ENCODE measurements at regions not wholly inside any gene's neighbourhood (a gene's known extent, or its start where the extent isn't known, plus 50 kb on each side); places are given as distances from the start of the nearest gene placed in this dataset.

- no peak for DNase-seq (ENCODE audit: low spot score)
Observed at GRCh38 chr1:83673312-83673711, 325.6 kb downstream of the TTLL7 start.

- no peak for DNase-seq (ENCODE audit: low spot score)
Observed at GRCh38 chr1:83671586-83671985, 327.3 kb downstream of the TTLL7 start.

GRCh38 chr1:83670909-83671565 lies 327.9 kb downstream of the TTLL7 start:
- DNase-seq (ENCODE audit: low spot score) = no peak

GRCh38 chr1:83641796-83642443 lies 357.0 kb downstream of the TTLL7 start:
- DNase-seq (ENCODE audit: low spot score) = no peak

GRCh38 chr1:83641206-83641658 lies 357.7 kb downstream of the TTLL7 start:
- DNase-seq (ENCODE audit: low spot score) = no peak

- no peak for DNase-seq (ENCODE audit: low spot score)
Observed at GRCh38 chr1:83639785-83640184, 359.1 kb downstream of the TTLL7 start.

GRCh38 chr1:83637586-83637985 lies 361.3 kb downstream of the TTLL7 start:
- no peak for DNase-seq (ENCODE audit: low spot score)

- DNase-seq (ENCODE audit: low spot score) = no peak
Observed at GRCh38 chr1:83637009-83637408, 361.9 kb downstream of the TTLL7 start.

GRCh38 chr1:83632906-83633305 lies 366.0 kb downstream of the TTLL7 start:
- no peak for DNase-seq (ENCODE audit: low spot score)

- no peak for DNase-seq (ENCODE audit: low spot score)
Observed at GRCh38 chr1:83631851-83632250, 367.1 kb downstream of the TTLL7 start.

- no peak for DNase-seq (ENCODE audit: low spot score)
Observed at GRCh38 chr1:83627045-83627444, 371.9 kb downstream of the TTLL7 start.

GRCh38 chr1:83626603-83627002 lies 372.3 kb downstream of the TTLL7 start:
- DNase-seq (ENCODE audit: low spot score) = no peak

- no peak for DNase-seq (ENCODE audit: low spot score)
Observed at GRCh38 chr1:83625646-83626045, 373.3 kb downstream of the TTLL7 start.

GRCh38 chr1:83620016-83620415 lies 378.9 kb downstream of the TTLL7 start:
- DNase-seq (ENCODE audit: low spot score) = no peak

- no peak for DNase-seq (ENCODE audit: low spot score)
Observed at GRCh38 chr1:83619170-83619896, 379.6 kb downstream of the TTLL7 start.

- DNase-seq (ENCODE audit: low spot score) = no peak
Observed at GRCh38 chr1:83617883-83618282, 381.0 kb downstream of the TTLL7 start.

- no peak for DNase-seq (ENCODE audit: low spot score)
Observed at GRCh38 chr1:83615370-83615769, 383.6 kb downstream of the TTLL7 start.

GRCh38 chr1:83606416-83606955 lies 392.4 kb downstream of the TTLL7 start:
- no peak for DNase-seq (ENCODE audit: low spot score)

GRCh38 chr1:83596331-83596730 lies 402.6 kb downstream of the TTLL7 start:
- DNase-seq (ENCODE audit: low spot score) = no peak

GRCh38 chr1:83593073-83593472 lies 405.9 kb downstream of the TTLL7 start:
- no peak for DNase-seq (ENCODE audit: low spot score)

GRCh38 chr1:83588140-83588539 lies 410.8 kb downstream of the TTLL7 start:
- no peak for DNase-seq (ENCODE audit: low spot score)

- DNase-seq (ENCODE audit: low spot score) = peak; percentile 2
Observed at GRCh38 chr1:83583351-83584014, 415.4 kb downstream of the TTLL7 start.

Measured in SW480 (cell line).